Stimulated activated CD4-positive, alpha-beta T cell treated with anti-CD3 and anti-CD28 coated beads, Interleukin-1b, Interleukin-23, amount 100 ng/mL, for 48 hours (primary cell): ENCODE measurements at regions not wholly inside any gene's neighbourhood (a gene's known extent, or its start where the extent isn't known, plus 50 kb on each side); places are given as distances from the start of the nearest gene placed in this dataset.
"Not testable (repeated sequence)": the region's sequence is repeated elsewhere in the genome, so short reads cannot be mapped to it uniquely, and the experiment has no call there.

Source experiments
- DNase-seq: peaks from one replicate; pipeline ENCODE4 v3.0.0-alpha.2; 2020

- no peak for DNase-seq
Observed at GRCh38 chr4:33062155-33062806, 2342.1 kb downstream of the PCDH7 start.

DNA sequence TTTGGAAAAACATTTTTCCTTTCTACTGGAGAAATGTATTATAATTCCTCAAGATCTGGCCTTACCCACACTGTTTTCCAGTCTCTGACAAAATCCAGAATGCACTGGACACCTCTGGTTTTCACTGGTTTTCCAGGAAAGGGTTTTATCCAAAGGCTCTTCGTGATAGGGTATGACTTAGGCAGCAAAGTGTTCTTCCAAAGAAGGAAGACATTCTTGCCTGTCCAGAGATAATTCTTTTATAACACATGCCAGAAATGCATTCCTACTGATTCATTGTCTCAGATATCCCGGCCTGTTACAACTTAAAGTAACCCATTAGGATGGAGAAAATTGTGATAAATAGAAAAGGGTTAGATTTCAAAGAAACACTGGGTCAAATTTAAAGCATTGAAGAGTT lies 2343.1 kb downstream of the PCDH7 start:
- no peak for DNase-seq

GRCh38 chr4:33064238-33064637 lies 2344.1 kb downstream of the PCDH7 start:
- DNase-seq: no peak

DNA sequence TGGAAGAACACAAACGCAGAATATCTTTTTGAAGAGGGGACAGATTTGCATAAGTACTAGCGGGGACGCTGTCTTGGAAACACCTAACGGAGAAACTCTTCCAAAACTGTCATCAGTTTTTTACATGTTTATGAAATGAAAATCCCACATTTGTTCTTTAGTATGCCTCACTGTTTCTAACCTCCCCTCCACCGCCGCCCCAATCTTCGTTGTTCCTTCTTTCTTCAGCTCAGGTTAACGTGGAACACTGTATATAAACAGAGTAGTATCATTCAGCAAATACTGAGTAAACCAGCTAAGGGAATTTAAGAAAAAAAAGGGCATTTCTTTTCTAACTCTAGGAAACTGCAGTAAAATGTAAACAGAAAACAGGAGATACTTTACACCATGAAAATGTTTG lies 2345.6 kb downstream of the PCDH7 start:
- no peak for DNase-seq

GRCh38 chr4:33067221-33067620 lies 2347.1 kb downstream of the PCDH7 start:
- DNase-seq: no peak

GRCh38 chr4:33068539-33068938 lies 2348.4 kb downstream of the PCDH7 start:
- no peak for DNase-seq

GRCh38 chr4:33071535-33071934 lies 2351.4 kb downstream of the PCDH7 start:
- DNase-seq: no peak

DNA sequence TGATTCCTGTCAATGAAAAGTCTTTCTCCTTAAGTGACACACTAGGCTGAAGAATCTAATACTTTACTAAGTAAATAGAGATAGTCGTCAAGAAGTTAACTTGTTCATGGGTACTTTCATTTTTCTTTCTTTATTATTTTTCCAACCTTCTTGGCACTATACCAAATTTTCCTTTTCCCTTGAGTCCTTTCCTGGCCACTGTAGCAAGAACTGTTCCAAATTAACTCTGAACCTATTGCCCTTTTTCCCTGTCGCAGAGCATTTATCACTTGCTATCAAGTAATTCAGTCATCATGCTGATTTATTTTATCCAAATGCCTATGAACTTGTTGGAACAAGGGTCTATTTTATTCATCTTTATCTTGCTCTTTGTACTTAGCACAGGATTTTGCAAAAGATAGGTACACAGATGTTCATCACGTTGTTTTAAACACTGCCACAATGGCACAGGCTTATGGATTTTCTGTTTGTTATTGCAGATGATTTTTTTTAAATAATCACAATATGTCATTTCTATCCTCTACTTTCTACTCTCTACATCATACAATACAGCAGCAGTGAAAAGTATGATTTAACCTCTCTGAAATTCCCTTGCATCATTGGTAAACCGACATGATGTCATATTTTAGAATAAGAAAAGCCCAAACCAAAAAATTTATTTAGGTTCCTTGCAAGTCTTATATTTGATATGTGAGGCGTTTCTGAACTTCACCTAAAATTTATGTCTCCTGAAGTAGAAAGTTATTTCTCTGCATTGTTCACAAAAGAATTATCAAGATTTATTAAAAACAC lies 2352.3 kb downstream of the PCDH7 start:
- no peak for DNase-seq

- DNase-seq: no peak
Observed at GRCh38 chr4:33073811-33074210, 2353.6 kb downstream of the PCDH7 start.

GRCh38 chr4:33078145-33078544 lies 2358.0 kb downstream of the PCDH7 start:
- no peak for DNase-seq

- no peak for DNase-seq
Observed at GRCh38 chr4:33080275-33080674, 2360.1 kb downstream of the PCDH7 start.

- DNase-seq: no peak
Observed at GRCh38 chr4:33085709-33086108, 2365.5 kb downstream of the PCDH7 start.

DNA sequence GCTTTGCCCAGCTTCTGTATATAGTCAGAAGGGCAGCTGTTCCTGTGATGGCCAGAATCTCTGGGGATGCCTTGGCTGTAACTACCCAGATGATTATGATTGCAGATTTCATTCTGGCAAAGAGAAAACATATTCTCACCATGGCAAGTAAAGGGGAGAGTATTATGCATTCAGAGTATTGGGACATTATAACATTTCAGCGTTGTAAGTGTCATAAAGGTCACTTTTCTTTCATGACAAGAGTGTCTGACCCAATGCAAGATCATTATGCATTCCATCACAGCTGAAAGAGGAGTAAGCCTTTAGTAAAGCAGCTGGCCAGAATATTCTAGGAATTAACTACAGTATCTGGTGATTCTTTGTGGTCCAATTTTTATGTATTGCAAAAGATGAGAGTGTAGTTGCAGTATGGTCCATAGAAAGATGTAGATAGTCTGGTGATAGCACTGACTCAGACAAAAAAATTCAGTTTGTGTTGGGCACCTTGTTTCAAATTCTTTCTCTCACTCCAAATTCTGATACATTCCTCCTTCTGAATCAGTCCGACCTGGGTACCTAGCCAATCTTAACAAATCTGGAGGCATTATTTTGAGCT lies 2366.3 kb downstream of the PCDH7 start:
- DNase-seq: no peak

DNA sequence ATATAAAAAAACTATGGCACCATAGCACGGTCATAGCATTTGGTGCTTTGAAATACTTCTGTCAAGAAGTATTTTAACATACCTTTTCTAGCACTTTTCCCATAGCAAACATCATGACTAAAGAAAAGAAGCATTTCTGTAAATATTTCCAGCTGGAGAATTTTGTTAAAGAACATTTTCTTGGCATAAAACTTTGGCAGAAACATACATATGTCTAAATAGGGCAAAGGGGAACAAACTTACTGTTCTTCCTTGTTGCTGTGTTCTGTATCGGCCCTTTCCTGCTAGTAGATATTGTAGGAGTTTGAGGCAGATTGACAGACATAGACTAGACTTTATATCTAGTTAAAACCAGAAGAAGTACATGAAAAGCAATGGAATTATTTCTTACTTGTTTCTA lies 2368.5 kb downstream of the PCDH7 start:
- no peak for DNase-seq

DNA sequence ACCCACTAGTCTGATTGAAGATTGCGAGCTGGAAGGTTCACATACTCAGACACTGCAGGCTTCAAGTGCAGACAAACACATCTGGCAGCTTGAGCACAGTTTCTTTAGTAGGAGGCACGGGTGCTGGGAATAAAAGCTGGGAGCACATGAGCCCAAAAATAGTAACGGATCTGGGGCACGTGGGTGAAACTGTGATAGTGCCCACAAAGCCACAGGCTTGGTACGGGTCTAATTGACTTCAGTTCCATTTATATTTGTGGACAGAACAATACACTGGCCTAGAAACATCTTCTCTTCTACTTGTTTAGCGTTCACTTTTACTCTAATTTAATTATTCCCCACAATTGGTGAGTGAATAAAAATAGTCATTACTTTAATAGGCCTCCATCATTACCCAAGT lies 2370.7 kb downstream of the PCDH7 start:
- no peak for DNase-seq

- DNase-seq: no peak
Observed at GRCh38 chr4:33091961-33092360, 2371.8 kb downstream of the PCDH7 start.

DNA sequence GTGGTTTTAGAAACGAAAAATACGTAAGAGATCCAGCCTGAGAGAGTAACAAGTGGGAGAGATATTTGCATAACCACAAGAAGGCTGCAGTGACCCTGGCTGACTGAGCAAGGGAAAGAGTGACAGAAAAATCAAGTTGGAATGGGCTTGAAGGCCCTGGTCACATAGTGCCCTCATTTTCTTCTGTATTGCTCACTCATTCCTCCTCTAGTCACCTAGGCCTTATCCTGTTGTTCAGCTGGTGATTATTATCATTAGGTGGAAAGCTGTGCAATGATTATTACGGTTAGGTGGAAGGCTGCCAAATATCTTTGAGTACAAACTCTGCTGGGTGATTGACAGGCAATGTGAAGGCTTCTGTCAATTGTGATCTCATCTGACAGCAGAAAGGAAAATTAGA lies 2384.1 kb downstream of the PCDH7 start:
- no peak for DNase-seq

GRCh38 chr4:33107814-33108213 lies 2387.6 kb downstream of the PCDH7 start:
- no peak for DNase-seq

GRCh38 chr4:33111117-33111516 lies 2390.9 kb downstream of the PCDH7 start:
- DNase-seq: no peak

DNA sequence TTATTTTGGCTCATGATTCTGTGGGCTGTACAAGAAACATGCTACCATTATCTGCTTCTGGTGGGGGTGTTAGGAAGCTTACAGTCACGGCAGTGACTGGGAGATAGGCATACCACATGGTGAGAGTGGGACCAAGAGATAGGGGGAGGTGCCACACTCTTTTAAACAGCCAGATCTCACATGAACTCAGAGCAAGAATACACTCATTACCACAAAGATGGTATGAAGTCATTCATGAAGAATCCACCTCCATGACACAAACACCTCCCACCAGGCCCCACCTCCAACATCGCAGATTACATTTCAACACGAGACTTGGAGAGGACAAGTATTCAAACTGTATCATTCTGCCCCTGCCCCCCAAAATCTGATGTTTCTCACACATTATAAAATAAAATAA lies 2396.7 kb downstream of the PCDH7 start:
- DNase-seq: no peak

- DNase-seq: no peak
Observed at GRCh38 chr4:33126002-33126401, 2405.8 kb downstream of the PCDH7 start.

DNA sequence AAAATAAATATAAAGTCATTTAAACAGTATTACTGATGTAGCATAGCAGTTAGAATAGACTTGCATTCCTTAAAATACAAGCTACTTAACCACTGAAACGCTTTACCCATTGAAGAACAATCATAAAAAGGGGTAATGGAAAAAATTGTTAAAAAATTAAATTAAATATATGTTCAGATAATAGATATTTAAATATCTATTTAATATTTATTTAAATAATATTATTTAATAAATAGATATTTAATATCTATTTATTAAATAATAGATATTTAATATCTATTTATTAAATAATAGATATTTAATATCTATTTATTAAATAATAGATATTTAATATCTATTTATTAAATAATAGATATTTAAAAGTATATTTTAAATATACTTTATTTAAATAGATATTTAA lies 2410.5 kb downstream of the PCDH7 start:
- not testable (repeated sequence) for DNase-seq

DNA sequence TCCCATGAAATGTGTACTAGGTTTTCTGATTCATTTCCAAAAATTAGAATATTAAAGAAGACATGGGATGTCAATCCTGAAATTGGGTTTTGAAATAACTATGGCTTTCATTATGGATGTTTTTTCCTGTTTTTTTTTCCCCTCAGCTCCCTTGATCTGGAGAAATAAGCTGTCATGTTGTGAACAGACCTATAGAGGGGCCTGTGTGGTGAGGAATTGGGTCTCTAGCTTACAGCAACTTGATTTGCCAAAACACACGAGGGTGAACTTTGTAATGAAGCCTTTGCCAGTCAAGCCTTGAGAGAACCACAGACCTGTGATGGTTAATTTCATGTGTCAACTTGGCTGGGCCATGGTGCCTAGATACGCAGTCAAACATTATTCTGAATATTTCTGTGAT lies 2413.6 kb downstream of the PCDH7 start:
- DNase-seq: no peak

GRCh38 chr4:33134366-33134765 lies 2414.2 kb downstream of the PCDH7 start:
- DNase-seq: no peak
